ENCODE measurements at regions not wholly inside any gene's neighbourhood (a gene's known extent, or its start where the extent isn't known, plus 50 kb on each side); places are given as distances from the start of the nearest gene placed in this dataset.

- DNase-seq, result no peak
These were observed 95.9 kb upstream of the KLHL25 start for GRCh38 chr15:85890620-85890980.

- DNase-seq, result no peak
These were observed 96.7 kb upstream of the KLHL25 start for GRCh38 chr15:85891470-85891869.

DNA sequence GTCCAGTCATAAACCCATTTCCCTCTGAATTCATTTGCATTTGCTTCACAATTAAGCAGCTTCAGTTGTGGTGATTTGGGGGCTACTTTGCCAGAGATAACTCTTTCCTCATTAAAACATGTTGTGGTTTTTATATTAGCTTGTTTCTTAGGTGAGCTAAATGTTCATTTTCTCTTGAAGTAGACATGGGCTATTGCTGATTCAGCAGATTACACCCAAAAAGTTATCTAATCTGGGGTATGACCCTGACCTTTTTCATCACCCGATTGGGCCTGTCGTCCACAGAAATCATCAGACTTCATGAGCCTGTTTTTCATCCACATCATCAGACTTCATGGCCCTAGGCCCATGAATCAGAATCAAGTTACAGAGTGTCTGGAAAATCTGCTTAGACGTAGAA lies 97.5 kb upstream of the KLHL25 start:
- no peak for DNase-seq

DNA sequence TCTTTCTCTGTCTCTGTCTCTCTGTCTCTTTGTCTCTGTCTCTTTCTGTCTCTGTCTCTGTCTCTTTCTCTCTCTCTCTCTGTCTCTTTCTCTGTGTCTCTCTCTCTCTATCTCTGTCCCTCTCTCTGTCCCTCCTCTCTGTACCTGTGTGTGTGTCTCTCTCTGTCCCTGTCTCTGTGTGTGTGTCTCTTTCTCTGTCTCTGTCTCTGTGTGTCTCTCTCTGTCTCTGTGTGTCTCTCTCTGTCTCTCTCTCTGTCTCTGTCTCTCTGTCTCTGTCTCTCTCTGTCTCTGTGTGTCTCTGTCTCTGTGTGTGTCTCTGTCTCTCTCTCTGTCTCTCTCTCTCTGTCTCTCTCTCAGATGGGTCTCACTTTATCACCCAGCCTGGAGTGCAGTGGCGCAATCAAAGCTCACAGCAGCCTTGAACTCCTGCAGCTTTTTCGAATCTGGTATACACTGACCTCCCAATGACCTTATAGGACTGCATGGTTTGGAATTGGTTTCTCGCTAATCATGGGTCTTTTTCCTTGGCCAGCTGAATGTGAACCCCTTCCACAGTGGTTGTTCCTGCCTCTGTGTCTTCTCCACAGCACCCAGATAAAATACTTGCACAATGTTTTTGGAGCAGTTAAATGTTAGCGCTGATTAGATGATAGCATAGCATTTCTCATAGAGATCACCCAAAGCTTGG lies 102.6 kb upstream of the KLHL25 start:
- DNase-seq, result no peak

- DNase-seq, result no peak
These were observed 103.4 kb upstream of the KLHL25 start for GRCh38 chr15:85897895-85898717.

GRCh38 chr15:85899927-85900326 lies 105.2 kb upstream of the KLHL25 start:
- DNase-seq, result no peak

DNA sequence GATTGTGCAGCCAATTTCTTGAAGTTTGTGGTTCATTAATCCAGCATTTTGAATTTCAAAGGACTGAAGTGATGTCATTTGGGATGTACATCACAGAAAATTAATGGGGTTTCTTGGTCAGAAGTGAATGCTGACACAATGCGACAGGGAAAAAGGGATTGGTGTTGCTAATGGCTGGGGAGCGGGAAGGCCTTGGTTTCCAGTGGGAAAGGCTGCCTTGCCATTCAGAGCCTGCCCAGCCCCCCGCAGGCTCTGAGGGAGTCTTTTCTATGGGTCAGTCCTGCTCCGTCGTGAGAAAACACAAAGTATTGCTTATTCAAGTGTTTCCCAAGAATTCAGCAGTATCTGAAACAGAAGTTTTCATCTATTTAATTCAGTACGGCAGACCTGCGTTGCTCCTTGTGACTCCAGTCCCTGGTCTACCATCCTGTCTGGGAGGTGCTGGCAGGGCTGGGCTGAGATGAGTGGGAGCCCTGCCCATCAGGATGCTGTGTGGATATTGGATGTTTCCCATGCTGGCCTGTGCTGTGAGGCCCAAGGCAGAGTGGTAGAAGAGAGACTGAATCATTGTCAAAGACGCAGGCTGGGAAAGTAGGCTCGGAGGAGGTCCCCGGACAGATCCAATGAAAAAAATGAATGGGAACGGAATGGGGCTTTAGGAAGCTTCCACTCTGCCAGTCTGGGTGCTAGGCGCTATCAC lies 111.2 kb upstream of the KLHL25 start:
- no peak for DNase-seq

GRCh38 chr15:85906640-85907039 lies 111.9 kb upstream of the KLHL25 start:
- no peak for DNase-seq

GRCh38 chr15:85910834-85911233 lies 116.1 kb upstream of the KLHL25 start:
- DNase-seq, result no peak

- no peak for DNase-seq
These were observed 118.7 kb upstream of the KLHL25 start for GRCh38 chr15:85913461-85913860.

DNA sequence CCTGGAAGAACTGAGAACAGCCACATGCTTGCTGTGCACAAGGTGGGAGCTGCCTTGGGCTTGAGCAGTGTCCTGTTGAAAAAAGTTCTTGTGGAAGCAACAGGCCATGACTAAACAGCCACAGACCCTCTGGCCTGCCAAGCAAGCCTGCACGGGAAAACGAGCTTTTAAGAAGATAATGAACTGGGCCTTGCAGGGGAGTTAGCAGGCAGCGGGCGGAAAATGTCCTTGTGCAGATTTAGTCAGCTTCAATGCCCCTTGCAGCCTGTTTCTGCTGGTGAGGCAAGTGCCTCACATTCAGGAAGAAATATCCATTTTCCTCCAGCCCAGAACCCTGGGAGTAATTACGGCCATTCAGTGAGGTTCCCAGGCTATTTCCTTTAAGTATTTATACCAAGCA lies 126.2 kb upstream of the KLHL25 start:
- no peak for DNase-seq

GRCh38 chr15:85924088-85924487 lies 129.4 kb upstream of the KLHL25 start:
- no peak for DNase-seq

- DNase-seq, result no peak
These were observed 131.0 kb upstream of the KLHL25 start for GRCh38 chr15:85925649-85926237.

DNA sequence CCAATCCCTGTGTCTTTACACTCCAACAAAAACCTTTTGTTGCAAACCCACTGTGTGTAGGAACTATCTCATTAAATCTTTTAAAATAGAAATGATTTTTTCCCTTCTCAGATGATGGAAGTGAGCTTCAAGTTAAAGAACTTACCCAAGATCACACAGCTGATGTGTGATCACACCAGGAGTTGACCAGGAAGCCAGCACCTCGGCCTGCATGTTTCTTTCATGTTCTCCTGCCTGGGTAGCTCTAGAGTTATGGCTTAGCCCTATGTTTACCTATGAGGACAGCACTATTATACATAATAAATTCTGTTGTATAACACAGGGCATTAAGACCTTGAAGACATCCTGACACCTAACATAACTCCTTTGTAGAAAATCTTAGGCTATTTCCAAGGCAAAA lies 132.1 kb upstream of the KLHL25 start:
- DNase-seq, result no peak

GRCh38 chr15:85927931-85928537 lies 133.3 kb upstream of the KLHL25 start:
- no peak for DNase-seq

DNA sequence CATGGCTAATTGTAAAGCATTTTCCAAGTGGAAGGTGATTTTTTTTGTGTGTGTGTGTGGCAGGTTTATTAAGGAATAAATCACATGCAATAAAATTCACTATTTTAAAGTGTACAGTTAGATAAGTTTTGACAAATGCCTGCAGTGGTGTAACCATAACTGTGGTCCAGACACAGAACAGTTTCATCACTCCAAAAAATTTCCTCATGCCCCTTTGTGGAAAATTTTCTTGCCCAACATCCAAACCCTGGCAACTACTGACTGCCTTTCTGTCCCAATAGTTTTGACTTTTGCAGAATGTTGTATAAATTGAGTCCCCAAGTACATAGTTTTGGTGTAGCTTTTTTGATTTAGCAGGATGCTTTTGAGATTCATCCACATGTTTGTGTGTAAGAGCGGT lies 135.1 kb upstream of the KLHL25 start:
- no peak for DNase-seq

- no peak for DNase-seq
These were observed 137.7 kb upstream of the KLHL25 start for GRCh38 chr15:85932391-85932790.

DNA sequence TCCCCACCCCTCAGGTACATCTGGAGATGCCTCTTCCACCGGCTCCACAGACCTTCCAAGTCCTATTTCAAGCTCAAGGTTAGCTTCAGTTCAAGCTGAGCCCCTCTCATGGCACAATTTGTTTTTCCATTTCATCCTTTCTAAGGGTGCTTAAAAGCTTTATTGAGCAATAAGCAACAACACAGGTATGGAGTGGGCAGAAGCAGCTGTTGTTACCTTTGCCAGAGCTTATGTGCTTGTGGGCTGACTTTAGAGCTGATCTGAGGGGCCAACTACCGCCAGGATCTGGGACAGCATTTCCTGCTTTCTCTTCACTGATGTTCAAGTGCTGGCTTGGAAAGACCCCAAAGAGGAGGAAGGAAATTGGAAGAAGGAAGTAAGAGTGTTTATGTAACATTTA lies 140.0 kb upstream of the KLHL25 start:
- DNase-seq, result no peak

GRCh38 chr15:85935182-85935581 lies 140.5 kb upstream of the KLHL25 start:
- DNase-seq, result no peak

DNA sequence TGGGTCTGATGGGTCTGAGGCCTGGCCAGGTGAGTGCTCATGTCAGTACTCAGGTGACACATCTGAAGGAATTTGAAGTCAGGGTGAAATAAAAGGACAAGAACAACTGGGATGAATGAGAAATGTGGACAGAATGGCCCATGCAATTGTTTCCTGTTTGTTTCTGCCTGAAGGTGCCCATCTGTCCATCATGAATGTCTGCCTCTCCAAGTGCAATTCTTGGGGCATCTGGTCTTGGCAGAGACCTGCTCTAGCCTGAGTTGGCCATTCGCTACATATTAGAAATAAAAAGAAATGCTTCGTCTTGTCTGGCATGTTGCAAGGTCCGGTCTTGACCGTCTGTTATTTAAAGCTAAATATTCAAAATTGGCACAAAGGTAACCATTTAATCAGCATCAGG lies 142.0 kb upstream of the AGBL1 start:
- DNase-seq, result no peak

DNA sequence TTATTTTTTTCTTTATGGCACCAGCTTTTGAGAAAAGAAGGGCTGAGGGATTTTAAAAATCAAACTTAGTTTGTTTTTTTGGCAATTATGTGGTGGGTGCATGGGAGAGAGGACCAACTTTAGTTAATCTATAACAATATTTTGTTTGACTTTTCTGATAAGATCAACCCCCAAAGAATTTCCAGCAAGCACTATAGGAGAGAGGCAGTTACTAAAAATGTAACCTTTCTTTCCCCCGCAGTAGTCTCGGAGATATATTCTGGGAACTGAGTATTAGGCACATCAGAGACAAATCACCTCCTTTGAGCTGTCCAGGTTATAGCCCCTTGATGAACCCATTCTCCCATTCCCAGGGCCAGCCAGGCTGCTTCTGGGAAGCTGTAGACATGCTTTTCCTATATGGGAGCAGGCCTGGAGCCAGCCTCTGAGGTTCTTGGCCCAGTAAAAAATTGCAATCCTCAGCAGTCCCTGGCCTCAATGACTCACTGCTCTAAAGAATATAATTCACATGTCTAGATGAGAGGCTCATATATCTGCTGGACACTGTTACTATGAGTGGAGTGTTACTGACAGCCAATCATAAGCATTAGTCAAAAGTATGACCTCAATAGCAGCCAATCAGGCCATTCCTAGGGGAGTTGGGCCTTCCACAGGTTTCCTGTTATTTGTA lies 138.3 kb upstream of the AGBL1 start:
- no peak for DNase-seq

DNA sequence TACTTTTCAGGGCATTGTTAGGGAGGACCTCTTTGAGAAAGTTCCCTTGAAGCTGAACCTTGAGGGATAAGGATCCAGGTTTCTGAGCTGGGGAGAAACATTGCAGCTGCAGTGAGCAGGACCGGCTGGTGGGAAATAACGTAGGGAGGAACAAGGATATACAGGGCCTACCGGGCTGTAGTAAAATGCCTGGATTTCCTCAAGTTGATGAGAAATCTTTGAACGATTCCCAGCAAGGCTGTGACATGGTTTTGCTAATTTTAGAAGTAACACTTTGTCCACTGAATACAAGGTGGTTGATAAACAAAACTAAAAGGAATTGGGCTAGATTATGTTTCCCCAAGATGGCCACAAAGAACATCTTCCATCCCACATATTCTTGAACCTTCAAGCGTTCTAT lies 137.0 kb upstream of the AGBL1 start:
- DNase-seq, result no peak

DNA sequence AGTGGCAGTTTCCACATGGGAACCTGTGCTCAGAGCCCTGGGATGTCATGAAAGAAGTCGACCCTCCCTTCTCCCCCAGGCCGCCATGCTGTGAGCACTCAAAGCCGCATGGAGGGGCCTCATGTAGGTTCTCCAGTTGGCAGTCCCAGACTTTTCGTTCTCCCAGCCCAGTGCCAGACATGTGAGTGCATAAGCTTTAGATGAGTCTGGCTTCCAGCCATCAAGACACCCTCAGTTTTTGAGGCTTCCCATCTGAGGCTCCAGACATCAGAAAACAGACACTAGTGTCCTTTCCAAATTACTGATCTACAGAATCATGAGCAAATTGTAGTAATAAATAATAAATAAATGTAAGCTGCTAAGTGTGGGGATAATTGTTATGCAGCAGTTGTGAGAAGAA lies 136.5 kb upstream of the AGBL1 start:
- DNase-seq, result no peak
